Aorta (tissue), 5 donors: ENCODE measurements at regions not wholly inside any gene's neighbourhood (a gene's known extent, or its start where the extent isn't known, plus 50 kb on each side); places are given as distances from the start of the nearest gene placed in this dataset.

Experiments
- ATAC-seq: fragments of 200-7000 bp; cut with Tn5 transposase; one replicate; pipeline ENCODE4 v1.9.1; 2022; ENCODE audit warnings: moderate library complexity; ENCODE audit not compliant: low FRiP score
- DNase-seq, 2 donors: peaks; one replicate each; pipeline ENCODE4 v3.0.0-alpha.2; 2020
- H3K27ac ChIP-seq, 2 donors: one replicate each; pipeline ENCODE4 v1.5.1; 2013; ENCODE audit warnings: low read length in 2 of 2, mild to moderate bottlenecking in 2 of 2, moderate library complexity in 2 of 2, control low read depth in 1 of 2, inconsistent platforms in 1 of 2, low read depth in 1 of 2
- H3K27me3 ChIP-seq, 2 donors: one replicate each; pipeline ENCODE4 v1.6.1; 2013; ENCODE audit warnings: control low read depth in 1 of 2, low read length in 1 of 2, mild to moderate bottlenecking in 1 of 2, moderate library complexity in 1 of 2; ENCODE audit not compliant: insufficient read depth in 2 of 2, control insufficient read depth in 1 of 2
- H3K36me3 ChIP-seq, 2 donors: one replicate each; pipeline ENCODE4 v1.6.1; 2013; ENCODE audit warnings: control low read depth in 1 of 2, low read length in 1 of 2, mild to moderate bottlenecking in 1 of 2; ENCODE audit not compliant: insufficient read depth in 2 of 2, control insufficient read depth in 1 of 2
- H3K4me1 ChIP-seq, 2 donors: one replicate each; pipeline ENCODE4 v1.6.1; 2013; ENCODE audit warnings: low read length in 2 of 2, control low read depth in 1 of 2, mild to moderate bottlenecking in 1 of 2, moderate library complexity in 1 of 2; ENCODE audit not compliant: insufficient read depth in 2 of 2, control insufficient read depth in 1 of 2
- H3K4me3 ChIP-seq, 2 donors: one replicate each; pipeline ENCODE4 v1.5.1; 2013; ENCODE audit warnings: low read length in 2 of 2, control low read depth in 1 of 2, mild to moderate bottlenecking in 1 of 2
- H3K9me3 ChIP-seq: one replicate; pipeline ENCODE4 v1.6.1; 2013; ENCODE audit warnings: mild to moderate bottlenecking, low read length; ENCODE audit not compliant: control insufficient read depth
- WGBS, 2 donors: extraction: QIAGEN DNeasy Blood & Tissue Kit; methylation state at CpG; one replicate each; pipeline ENCODE4 v1.1.7; 2013; 5-methylcytosine and 5-hydroxymethylcytosine counted together
- intact Hi-C, 2 donors: fragments of 100-400 bp; cut with DNase I; formaldehyde crosslinking; loops; one replicate each; pipeline versions ENCODE4 v1.14.2 to v1.15.0; 2022
- donor health status: healthy with polysubstance abuse.
- donor health status: Bipolar disorder and iron deficiency.
- donor health status: DM: no; HTN: no; CAD: no.
- donor health status: DM: no; HTN: no; CAD: no.
- donor health status: DM: yes; HTN: yes; CAD: no.

DNA sequence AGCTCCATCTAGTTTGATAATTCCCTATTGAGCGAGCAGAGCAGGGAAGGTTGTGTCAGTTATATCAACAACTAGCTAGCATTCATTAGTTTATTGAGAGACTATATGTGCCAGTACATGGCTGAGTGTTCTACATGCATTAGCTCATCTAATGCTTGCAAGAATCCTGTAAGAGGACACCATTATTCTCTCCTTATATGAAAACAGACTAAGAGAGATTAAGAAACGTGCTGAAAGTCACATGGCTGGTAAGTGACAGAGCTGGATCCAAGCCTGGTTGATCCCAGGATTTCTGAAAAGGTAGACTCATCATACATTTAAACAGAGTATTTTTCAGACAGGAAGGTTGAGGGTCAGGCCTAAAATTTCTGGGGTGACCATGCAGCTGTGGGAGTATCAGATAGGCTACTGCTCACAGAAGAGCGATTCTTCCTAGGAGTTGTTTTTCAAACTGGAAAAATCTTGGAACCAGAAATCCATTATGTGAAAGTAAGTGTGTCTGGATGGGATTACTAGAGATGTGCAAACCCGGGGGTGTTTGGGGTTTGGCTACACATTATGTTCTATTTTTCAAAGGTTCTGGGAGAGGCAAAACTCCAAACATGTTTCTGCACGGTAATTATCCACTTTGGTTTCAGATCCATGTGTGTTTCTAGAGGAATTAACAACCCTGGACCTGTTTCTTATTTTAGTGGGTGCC lies 213.3 kb downstream of the FAM76B start:
- Histone ChIP-seq H3K4me3 (no peak overlapping the region), H3K36me3 (no peaks in the 10 kb centered on the region), H3K27me3 (no peaks in the 10 kb centered on the region), H3K27ac (peak overlapping the region in 1 of 2 donors; percentile 71), H3K9me3 (no peaks in the 10 kb centered on the region), H3K4me1 (peaks cover 7 to 8% of the 10 kb centered on the region in 2 donors)
- WGBS, 2 donors: 49 to 67% methylated on average over 5 of the region's 5 CpGs
- intact Hi-C loops: loop anchor here in 1 of 2 donors (5.0 to 10.0 kb wide), 2 partner anchors 66 to 129 kb away; no protein-coding TSS in a partner anchor
- DNase-seq (no peak), ATAC-seq (peak; percentile 26)

DNA sequence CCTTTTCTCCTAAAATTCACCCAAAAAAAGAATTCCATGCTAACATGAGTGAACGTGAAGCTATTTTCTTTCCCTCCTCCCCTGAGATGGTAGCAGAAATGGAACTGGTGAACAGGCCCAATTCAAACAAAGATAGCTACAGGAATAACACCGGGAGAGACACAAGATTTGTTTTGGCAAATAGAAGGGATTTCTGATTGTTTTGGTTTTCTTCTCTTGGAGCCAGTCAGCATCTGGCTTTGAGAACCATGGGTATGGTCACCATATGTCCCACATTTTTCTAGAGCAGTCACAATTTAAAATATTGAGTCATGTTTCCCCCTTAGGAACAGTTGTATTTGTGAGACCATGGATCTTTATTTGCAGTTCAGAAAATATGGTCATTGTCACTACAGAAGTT lies 214.1 kb downstream of the FAM76B start:
- Histone ChIP-seq H3K9me3 (no peaks in the 10 kb centered on the region), H3K4me1 (peaks cover 7 to 10% of the 10 kb centered on the region in 2 donors), H3K27me3 (no peaks in the 10 kb centered on the region), H3K36me3 (no peaks in the 10 kb centered on the region), H3K4me3 (no peak overlapping the region), H3K27ac (no peak overlapping the region)
- ATAC-seq (peak; percentile 63), DNase-seq (no peak)
- intact Hi-C loops: loop anchor here in 1 of 2 donors (5.0 to 10.0 kb wide), 2 partner anchors 67 to 129 kb away; no protein-coding TSS in a partner anchor
- 2 to 6% methylated on average over 2 of the region's 2 CpGs for WGBS, 2 donors

DNA sequence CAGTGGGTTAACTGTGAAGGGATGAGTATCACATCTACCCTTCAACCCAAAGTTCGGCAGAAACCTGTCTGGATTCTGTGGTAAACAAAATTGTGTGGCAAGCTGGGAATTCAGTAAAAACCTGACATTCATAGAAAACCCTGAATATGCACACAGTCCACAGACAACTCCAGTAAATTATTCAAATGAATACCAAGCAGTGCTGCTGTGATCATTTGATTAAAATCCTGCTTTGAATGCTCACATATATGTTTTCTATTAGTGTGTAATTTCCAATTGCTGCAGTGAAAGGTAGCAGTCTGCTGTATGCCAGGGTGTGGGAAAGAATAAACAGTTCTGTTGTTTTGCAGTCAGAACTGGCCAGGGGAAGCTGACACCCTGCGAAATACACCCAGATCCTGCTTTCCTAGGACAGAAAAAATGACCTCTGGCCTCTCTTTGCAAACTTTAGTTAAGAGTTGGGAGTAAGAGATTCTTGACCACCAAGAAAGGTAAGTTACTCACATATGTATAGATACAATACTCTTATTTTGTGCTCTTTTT lies 217.8 kb downstream of the FAM76B start:
- peaks cover 3% of the 10 kb centered on the region for H3K9me3 ChIP-seq
- H3K27me3 ChIP-seq: no peaks in the 10 kb centered on the region
- DNase-seq (no peak), ATAC-seq (no peak)
- WGBS, 2 donors: 95 to 100% methylated on average over 2 of the region's 2 CpGs
- intact Hi-C loops: loop anchor here in 1 of 2 donors (10.0 kb wide), 1 partner anchor 133 kb away; no protein-coding TSS in a partner anchor
- H3K27ac ChIP-seq: no peak overlapping the region
- no peaks in the 10 kb centered on the region for H3K36me3 ChIP-seq
- H3K4me1 ChIP-seq: peaks cover 3 to 7% of the 10 kb centered on the region in 2 donors
- H3K4me3 ChIP-seq: no peak overlapping the region

DNA sequence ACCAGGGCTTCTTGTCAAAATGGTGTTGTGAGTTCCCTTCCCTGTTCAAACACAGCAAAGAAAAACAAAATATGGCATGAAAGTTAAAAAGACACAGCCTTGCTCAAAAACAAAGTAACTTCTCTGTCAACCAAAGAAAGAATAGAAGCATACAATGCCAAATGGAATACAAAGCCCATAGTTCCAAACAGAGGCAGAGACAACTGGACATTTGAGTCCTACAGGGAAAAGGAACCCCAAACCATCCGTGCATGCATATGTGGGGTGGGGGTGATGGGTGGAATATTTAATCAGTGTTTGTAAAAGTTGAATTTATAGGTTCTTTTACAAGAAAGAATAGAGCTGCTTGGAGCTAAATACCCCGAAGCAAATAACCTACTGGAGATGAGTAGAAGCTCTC lies 218.7 kb downstream of the FAM76B start:
- DNase-seq: no peak
- intact Hi-C loops: loop anchor here in 1 of 2 donors (10.0 kb wide), 1 partner anchor 134 kb away; no protein-coding TSS in a partner anchor
- no peak overlapping the region for H3K27ac ChIP-seq
- H3K27me3 ChIP-seq: no peaks in the 10 kb centered on the region
- H3K4me3 ChIP-seq: no peak overlapping the region
- 88 to 95% methylated on average over 2 of the region's 2 CpGs for WGBS, 2 donors
- H3K36me3 ChIP-seq: no peaks in the 10 kb centered on the region
- peaks cover 3% of the 10 kb centered on the region for H3K9me3 ChIP-seq
- peaks cover 4 to 7% of the 10 kb centered on the region in 2 donors for H3K4me1 ChIP-seq
- no peak for ATAC-seq

DNA sequence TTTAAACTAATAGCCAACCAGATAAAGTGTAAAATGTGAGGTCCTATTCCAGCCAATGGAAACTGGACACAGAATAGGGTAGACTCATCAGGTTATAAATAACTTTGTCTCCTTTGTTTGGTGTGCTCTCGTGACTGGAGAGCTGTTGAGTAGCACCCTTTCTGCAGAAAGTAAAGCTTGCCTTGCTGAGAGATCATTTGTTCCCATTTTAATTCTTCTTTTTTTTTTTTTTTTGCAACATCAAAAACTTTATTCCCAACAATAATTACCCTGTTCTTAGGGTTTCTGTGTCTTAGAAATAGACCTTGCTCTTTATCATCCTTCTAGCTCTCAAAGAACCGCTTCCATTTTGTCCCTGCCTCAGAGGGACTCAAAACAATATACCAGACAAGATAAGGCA lies 220.4 kb downstream of the FAM76B start:
- no peak for DNase-seq
- no peak for ATAC-seq
- intact Hi-C loops: loop anchor here in 1 of 2 donors (5.0 kb wide), 3 partner anchors 117 to 412 kb away; no protein-coding TSS in a partner anchor

DNA sequence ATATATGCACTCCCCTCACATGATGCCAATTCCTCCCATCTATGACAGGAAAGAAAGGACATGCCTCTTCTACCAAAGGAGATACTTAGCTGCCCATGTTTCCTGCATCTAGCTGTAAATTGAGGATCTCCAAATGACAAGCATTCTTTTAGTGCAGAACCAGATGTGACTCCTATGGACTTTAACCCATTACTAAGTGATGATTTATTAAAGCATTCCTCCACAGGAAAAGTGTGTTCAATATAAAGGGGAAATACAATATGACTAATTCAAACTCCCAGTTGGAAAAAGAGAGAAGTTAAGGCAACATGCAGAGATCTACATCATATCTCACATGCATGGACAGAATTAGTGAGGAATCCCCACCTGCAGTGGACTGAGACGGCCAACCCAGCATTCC lies 221.3 kb downstream of the FAM76B start:
- Histone ChIP-seq H3K9me3 (peaks cover 3% of the 10 kb centered on the region), H3K27me3 (no peaks in the 10 kb centered on the region), H3K4me1 (peaks cover 11 to 12% of the 10 kb centered on the region in 2 donors), H3K36me3 (no peaks in the 10 kb centered on the region), H3K27ac (peak overlapping the region in 1 of 2 donors; percentile 77), H3K4me3 (no peak overlapping the region)
- ATAC-seq (no peak), DNase-seq (no peak)
- intact Hi-C loops: loop anchor here in 1 of 2 donors (5.0 kb wide), 3 partner anchors 116 to 411 kb away; no protein-coding TSS in a partner anchor
- 95 to 99% methylated on average over 1 of the region's 1 CpG for WGBS, 2 donors

More for the DNA sequence above, 220.4 kb downstream of the FAM76B start:
- Histone ChIP-seq H3K27me3 (no peaks in the 10 kb centered on the region), H3K36me3 (no peaks in the 10 kb centered on the region), H3K4me3 (no peak overlapping the region), H3K9me3 (peaks cover 3% of the 10 kb centered on the region), H3K4me1 (peaks cover 7 to 10% of the 10 kb centered on the region in 2 donors), H3K27ac (no peak overlapping the region)
- WGBS, 2 donors: 81 to 87% methylated on average over 2 of the region's 2 CpGs

DNA sequence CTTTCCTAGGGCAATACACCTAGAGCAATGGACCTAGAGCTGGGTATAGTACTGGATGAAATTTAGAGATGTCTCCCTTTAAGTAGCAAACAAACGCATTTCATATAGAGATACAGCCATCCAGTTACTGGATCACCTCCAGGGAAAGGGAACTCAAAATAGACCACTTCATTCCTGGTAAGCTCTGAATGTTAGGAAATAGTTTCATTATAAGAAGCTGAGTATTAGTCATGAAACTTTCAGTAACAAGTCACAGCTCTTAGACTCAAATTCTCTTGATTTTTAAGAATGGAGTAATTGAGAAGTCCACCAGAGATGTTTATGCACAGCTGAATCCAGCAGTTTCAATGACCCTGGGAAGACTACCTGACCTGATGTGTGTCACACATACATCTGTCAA lies 221.9 kb downstream of the FAM76B start:
- ATAC-seq: peak; percentile 57
- no peak for DNase-seq

DNA sequence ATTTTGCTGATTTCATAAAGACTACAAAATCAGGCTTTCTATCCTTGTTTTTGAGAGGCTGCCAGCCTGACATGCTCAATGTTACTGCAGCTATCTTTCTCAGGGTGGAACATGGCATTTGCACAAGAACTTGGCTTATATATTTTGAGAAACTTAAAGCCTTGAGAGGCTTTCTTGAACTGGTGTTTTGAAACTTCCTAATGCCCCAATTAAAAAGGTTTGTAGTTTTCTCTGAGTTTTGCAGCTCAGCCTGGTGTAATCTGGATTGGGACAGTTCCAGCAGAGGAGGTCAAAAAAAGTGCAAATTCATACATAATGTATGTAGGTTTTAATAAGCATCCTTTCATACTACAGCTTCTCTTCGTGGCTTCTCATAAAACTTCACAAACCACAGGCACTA lies 223.4 kb downstream of the FAM76B start:
- 35 to 56% methylated on average over 1 of the region's 1 CpG for WGBS, 2 donors
- Histone ChIP-seq H3K27me3 (no peaks in the 10 kb centered on the region), H3K27ac (no peak overlapping the region), H3K36me3 (no peaks in the 10 kb centered on the region), H3K4me3 (no peak overlapping the region), H3K9me3 (peaks cover 3% of the 10 kb centered on the region), H3K4me1 (peaks cover 11 to 12% of the 10 kb centered on the region in 2 donors)
- intact Hi-C loops: loop anchor here in 1 of 2 donors (2.0 to 5.0 kb wide), 4 partner anchors 114 to 409 kb away; partner anchors contain the start of gene SESN3
- ATAC-seq (no peak), DNase-seq (no peak)

More for the DNA sequence above, 221.9 kb downstream of the FAM76B start:
- Histone ChIP-seq H3K4me3 (no peak overlapping the region), H3K27me3 (no peaks in the 10 kb centered on the region), H3K36me3 (no peaks in the 10 kb centered on the region), H3K4me1 (peaks cover 11 to 12% of the 10 kb centered on the region in 2 donors), H3K27ac (peak overlapping the region in 1 of 2 donors; percentile 77), H3K9me3 (peaks cover 3% of the 10 kb centered on the region)
- intact Hi-C loops: loop anchor here in 1 of 2 donors (2.0 to 5.0 kb wide), 4 partner anchors 115 to 410 kb away; partner anchors contain the start of gene SESN3
- 8 to 13% methylated on average over 1 of the region's 1 CpG for WGBS, 2 donors
